NCI-H82 (cell line): ENCODE measurements at regions not wholly inside any gene's neighbourhood (a gene's known extent, or its start where the extent isn't known, plus 50 kb on each side); places are given as distances from the start of the nearest gene placed in this dataset.

ENCODE experiments used
- DNase-seq: peaks from one replicate; lab custom pipeline; 2025; lab: John Stamatoyannopoulos, UW

DNA sequence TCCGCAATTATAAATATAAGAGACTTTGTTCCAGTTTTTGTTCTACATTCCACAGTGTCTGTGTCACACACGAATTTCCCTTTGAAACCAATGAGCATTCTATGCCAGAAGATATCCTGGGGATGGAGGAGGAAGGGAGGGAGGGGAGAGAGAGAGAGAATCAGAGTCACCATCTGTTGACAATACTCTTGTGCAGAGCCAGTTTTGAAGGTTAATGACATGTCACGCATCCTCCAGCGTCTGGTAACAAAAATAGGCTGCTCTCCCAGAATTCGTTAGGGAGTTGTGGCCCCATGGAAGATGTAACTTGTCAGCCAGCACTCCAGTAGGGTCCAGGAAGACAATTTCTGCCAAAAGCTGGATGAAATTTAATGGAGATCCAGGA lies 213.5 kb upstream of the KRR1 start:
- DNase-seq: peak; percentile 87

DNA sequence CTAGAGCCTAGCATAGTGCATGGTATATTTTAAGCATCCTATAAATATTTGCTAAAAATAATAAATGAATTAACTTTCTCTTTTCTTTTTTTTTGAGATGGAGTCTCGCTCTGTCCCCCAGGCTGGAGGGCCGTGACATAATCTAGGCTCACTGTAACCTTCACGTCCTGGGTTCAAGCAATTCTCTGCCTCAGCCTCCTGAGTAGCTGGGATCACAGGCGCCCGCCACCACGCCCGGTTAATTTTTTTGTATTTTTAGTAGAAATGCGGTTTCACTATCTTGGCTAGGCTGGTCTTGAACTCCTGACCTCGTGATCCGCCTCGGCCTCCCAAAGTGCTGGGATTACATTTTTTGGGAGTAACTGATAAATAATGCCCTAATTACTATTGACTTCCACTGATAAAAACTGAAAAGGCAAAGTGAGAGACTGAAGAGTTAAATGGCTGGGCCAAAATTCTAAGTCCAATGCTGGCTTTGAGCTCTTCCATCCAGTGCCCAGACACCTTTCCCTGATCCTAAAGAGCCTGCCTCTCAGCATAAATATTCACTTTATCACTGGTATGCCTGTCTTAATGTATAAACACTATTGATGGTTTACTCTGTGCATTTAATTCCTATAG lies 213.0 kb upstream of the KRR1 start:
- no peak for DNase-seq

DNA sequence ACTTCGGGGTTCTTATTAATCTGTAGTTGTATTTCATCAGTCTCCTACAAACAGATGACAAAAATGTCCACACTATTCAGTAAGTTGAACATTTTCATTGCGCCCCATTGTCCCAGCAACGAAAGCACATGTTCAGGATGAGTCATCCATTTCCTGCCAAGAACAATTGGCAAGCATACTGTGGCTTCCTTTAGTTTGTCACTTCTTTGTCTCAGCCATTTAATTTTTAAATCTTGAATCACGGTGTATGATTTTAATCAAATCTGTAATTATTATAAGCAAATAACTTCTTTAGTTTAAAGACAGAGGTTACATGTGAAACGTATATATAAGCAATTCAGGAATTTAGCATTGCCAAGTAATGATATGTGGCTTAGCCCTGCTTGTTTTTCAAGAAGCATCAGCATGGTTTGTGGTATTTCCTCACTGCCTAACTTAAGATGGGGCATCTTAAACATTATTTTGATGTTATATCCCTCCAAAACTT lies 211.3 kb upstream of the KRR1 start:
- DNase-seq: no peak

DNA sequence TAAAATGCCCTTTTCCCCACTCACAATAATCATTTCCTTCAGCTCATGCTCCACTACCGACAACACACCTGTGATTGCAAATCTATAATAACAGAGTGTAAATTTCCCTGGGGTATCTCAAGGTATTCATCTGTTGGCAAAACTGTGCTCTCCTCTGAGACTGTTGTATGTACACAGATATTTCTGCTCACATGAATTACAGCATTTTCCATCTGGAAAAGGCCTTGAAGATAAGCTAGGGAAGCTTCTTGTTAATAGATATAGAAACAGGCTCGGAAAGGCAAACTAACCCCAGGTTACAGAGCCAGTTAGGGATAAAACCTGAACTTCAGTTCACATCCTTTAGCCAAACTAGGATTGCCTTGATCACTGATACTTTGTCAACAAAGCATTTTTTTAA lies 210.4 kb upstream of the KRR1 start:
- DNase-seq: no peak

DNA sequence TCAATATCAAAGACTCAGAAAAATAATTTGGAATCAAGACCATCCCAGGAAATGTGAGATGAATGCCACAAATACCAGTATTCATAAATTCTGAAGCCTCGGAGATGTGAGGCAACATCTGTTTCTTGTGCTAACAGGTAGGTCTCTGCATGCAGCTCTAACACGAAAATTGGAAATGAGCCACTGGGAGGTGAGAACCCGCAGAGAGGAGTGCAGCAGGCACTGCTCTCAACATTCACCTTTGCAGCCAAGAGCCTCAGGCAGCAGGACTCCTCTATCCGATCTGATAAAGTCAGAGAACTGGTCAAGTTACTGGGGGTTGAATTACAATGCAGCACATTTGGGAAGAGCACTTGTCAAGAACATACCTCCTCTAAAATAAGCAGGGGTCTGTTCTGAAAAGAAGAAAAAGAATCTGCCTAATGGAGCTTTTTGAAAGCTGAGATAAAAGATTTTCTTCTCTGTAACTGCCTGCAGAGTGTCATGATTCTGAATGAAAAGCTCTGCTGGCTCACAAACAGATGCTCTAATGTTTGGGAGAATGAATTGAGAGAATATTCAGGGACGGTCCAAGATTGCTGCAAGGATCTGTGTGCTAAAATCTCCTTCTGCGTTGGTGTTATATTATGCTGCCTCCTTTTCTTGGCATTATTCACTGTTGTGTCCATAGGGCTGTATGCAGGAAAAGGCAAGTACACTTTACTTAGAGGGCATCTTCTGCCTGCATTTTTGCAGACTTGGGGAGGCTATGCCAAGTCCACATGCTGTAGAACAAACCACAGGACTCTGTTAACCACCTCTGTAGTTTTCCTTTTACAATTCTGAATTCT lies 209.6 kb upstream of the KRR1 start:
- DNase-seq: no peak

DNA sequence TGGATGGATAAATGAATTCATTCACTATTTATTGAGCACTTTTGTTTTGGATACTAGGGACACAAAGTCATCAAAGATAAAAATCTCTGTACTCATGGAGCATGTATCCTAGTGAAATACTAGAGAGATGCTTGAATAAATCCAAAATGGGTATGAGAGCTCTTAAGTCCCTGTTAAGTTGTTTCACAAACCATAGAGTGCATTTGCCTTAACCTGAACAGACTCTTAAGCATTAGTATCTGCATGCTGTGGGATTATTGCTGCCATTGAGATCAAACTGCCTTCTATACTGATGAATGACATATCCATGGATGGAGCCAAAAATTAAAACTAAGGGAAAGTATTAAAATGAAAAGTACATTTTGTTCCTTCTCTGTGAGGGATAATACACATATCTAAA lies 206.5 kb upstream of the KRR1 start:
- no peak for DNase-seq

DNA sequence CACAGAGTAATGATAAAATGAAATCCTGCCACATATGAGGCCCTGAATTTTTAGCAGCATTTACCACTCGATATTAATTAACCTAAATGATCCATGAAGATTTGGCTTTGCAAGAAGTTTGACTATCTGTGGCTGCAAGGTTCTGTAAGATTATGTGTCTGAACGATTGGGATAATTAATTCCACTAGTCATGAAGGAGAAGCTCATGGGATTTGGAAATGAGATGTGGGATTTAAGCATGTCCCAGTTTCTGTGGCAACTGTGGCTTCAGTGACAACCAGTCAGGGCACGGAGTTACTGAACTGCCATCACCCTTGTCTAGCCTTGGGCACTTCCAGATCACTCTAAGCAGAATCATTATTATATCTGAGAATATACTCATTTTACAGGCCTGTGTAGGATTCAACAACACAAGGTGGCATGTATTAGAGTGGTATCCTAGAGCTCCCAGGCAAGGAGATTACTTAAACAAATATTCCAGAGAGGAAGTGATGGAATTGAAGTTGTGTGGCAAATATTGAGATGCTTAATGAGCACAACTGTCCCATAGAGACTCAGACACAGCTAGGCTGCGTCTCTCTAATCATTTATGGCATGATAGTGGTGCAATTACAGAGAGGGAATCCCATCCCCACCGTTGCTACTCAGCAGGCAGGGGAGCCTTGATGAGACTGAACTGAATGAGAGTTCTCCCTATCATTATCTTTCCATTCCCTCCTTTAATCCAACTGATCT lies 205.0 kb upstream of the KRR1 start:
- no peak for DNase-seq

DNA sequence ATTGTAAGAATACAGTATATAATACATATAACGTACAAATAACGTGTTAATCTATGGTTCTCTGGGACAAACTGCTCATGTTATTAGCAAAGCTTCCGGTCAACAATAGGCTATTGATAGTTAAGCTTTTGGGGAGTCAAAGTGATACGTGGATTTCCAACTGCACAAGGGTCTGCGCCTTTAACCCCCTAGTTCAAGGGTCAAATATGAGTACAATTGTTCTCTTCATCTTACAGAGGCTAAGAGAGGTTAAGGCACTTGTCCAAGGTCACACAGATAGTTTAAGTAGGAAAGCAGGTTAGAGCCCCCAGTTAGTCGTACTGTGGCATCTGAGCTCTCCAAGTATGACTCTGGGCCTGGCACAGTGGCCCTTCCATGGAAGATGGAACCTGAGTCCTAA lies 204.3 kb upstream of the KRR1 start:
- no peak for DNase-seq

DNA sequence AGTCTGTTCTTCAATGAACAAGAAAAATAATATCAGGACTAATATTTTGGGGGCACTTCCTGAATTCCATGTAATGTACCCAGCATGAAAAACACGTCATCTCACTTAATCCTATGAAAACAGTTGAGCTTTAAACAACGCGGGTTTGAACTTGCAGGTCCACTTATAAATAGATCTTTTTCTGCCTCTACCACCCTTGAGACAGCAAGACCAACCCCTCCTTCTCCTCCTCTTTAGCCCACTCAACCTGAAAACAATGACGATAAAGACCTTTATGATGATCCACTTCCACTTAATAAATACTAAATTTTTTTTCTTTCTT lies 203.9 kb upstream of the KRR1 start:
- DNase-seq: no peak

DNA sequence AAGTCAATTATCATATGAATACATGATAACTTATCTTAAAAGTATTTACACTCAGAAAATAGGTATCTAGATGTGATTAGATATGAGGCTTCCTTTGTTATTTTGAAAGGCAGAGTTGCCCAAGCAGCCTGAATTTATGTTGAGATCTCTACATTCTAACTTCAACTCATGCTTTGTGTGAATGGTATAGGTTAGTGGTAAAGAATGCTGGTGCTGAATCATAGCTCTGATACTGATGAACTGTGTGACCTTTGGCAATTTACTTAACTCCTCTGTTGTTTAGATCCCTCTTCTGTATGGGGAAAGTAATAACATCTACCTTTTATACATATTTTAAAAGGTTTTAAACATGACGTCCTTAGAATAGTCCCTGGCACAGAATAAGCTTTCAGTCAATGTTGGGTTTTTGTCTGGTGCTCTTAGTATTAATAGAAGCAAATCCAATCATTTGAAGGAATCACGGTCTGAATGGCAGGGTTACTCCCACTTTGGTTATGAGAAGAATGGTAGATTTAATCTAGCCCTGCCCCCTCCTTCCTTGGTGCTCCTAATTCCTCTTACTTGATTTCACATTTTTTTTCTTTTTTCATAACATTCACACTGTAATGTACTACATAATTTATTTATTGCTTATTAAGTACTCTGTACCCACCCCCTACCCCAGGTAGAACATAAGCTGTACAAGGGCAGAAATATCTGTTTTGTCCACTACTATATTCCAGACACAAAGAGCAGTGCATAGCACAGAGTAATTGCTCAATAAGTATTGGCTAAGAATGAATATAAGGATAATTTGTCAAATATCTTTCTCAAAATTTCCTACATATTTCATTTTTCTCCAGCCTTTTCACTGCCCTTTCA lies 203.3 kb upstream of the KRR1 start:
- no peak for DNase-seq

DNA sequence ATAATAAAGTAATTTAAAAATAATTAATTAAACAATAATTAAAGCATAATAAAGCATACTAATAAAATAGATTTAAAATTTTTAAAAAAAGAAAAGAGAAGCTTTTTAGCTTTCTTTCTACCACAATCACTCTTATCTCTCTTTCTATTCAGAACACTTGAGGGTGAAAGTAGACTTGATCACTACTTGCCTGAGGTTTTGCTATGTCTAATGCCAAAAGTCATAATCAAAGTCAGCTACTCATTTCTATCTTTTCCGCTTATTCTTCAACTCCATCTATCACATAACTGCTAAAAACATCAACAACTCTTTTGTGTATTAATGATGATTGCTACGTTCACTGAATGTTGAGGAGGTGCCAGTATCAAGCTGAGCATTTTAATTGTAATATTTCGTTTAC lies 202.0 kb upstream of the KRR1 start:
- no peak for DNase-seq

DNA sequence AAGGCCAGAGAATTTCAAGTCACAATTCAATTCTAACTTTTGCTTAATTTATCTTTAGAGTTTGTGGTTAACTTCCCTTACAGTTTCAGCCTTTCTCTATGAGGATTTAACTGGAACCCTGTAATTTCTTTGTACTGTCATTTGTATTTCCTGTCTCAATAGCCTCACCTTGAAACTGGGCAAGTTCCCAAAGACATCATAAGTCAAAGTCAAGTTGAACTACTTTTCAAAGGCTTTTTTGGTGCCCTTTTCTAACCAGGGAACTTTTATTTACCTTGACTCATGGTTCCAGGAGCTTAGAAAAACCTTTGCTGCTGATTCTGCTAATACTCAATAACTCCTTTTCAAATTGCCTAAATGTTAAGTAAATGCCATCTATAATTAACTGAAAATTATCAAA lies 200.8 kb upstream of the KRR1 start:
- no peak for DNase-seq

DNA sequence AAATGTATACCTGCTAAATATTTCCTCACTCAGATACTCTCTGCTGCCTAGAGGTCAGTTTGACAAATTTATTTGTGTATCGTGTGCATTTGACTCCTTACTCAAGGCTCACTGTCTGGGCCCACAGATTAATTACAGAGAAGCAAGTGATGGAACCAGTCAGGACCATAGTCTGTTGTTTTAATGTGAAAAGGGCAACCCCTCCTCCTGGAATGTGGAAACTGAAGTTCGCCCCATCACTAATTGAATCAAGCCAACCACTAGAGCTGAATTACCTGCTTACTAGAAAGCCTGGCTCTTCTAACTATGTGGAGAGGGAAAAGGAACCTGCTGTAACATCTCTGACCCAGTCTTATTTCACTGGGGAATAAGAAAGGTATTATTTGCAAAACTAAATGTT lies 199.9 kb upstream of the KRR1 start:
- DNase-seq: no peak

DNA sequence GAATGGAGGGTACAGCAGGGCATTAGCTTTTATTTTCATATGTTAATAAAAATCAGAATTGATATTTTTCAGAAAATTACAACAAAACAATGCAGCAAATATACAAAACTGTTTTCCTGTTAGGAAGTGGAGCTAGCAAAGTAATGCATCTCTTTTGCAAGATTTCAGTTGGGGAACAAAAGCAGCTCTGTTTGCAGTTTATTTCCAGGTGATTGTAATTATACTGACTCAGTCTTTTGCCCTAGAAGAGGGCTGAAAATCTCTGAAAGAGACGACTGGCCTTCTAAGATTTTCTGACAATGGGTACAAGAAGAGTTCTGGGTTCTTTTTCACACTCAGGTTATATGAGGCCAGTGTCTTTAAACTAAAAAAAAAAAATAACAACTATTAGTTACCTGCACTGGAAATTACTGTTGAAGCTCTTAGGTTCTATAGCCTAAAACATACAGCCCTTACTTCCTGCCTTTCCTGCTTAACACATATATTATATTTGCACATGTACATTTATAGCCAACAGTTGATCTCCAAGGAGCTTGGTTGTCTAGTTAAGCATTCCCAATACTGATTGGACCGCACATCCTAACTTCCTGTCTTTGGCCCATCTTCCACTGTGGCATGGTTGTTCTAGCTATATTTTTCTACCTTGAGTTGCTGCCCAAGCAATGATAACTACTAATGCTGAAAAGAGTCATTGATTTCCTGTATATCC lies 199.1 kb upstream of the KRR1 start:
- no peak for DNase-seq

DNA sequence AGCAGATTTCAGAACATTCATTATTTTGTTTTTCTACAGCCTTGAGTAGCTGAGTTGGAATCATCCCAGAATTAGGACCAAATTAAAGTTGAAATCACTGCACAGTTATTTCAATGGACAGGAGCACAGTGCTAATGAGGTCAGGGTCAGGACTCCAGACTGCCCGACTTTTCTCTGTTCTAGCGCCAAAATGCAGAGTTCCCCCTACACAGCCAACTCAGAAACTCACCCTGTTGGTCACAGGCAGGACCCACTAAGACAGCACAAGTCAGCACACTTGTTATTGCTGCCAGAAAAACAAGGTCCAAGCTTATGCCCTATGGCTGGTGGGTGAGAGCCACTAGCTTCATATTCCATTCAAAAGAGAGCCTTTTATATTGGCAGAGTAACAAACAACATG lies 198.1 kb upstream of the KRR1 start:
- no peak for DNase-seq

DNA sequence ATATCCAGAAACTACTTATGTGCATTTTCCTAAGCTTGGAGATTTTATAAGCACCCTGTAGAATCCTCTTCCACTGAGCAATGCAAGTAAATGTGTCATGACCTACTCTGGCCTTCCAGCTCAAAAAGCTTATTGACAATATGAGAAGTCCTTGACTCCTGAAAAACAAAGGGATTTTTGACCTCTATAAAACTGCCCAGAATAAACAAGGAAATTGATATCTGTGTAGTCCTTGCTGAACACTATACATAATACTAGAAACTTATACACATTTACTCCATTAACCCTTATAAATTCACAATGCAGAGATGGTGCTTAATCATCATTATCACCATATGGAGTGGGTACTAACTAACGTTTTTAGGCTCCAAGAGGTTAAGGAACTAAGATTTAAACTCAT lies 197.4 kb upstream of the KRR1 start:
- DNase-seq: no peak

DNA sequence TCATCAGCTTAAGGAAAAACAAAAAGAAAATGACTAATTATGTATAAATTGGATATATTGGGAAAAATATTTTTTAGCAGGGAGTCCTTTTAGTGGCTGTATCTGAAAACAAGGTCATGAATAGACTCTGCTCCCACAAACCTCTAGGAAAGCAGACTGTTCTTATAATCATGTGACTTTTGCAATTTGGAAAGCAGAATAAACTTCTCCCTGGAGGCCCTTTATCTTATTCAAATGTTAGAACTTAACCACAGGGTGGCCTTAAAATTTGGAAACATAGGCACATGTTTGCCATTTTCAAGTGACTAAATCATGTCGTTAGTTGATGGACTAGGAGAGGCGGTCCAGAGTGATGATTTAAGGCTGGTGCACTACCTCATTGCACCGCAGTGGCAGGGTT lies 196.6 kb upstream of the KRR1 start:
- no peak for DNase-seq

DNA sequence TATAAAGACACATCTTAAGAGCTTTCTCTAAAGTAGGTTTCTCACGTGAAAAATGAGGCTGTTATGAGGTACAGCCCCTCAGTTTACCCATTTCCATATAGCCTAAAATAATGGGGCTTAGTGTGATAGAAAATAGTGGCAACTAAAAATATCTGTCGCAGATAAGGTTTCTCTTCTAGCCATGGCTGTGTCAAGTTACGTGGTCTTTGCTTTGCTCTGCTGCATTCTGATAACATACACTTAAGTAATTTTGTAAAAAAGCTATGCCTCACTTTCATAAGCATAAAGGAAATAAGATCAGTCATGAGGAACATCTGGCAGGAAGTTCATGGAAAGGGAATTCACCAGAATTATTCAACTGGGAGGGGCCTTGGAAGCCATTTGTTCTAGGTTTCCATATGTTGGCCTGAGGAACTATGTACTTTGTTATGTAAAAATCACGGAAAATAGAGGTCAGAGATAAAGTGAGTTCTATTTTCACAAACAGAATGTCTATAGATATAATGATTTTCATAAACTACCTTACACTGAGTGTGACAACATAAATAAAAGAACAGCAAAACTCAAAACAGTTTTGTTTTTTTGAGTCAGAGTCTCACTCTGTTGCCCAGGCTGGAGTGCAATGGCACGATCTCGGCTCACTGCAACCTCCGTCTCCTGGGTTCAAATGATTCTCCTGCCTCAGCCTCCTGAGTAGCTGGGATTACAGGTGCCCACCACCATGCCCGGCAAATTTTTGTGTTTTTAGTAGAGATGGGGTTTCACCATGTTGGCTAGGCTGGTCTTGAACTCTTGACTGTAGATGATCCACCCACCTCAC lies 195.6 kb upstream of the KRR1 start:
- no peak for DNase-seq

DNA sequence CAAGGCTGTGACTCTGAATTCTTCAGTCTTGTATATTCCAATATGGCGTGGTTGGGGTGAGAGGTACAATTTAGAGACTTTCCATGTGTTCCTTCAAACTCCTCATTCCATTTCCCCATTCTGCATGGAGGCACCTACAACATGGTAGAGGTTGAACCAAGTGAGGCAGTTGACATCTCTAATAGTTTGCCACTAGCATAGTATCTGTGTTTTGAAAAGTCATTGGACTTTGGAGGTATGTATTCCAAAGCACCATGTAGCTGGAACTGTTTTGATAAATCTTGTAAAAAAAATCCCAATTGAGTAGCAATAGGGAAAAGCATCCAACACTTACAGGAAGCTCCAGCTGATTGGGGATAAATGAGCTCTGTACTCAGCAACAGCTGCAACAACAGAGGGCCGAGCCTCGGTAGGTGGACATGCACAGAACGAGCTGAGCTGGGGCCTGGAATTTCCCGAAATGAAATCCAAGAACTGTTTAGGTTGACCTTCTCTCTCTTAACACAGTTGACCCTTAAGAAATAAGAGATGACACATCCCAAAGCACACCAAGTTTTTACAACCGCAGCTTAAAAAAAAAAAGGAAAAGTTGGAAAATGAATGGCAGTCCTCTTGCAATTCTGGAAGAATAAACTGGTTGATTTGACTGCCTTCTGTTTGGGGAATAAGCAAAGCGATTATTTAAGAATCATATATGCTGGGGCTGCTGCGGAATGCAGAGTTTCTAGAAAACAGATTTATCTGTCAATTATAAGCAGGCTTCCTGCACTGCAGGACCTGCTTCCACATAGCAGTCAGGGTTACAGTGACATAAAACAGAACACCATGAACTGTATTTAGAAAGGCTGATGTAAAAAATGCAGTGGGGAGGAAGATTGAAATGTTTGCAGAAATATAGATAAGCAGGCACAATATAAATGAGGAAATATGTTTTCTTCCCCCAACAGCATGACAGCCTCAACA lies 194.6 kb upstream of the KRR1 start:
- DNase-seq: no peak

DNA sequence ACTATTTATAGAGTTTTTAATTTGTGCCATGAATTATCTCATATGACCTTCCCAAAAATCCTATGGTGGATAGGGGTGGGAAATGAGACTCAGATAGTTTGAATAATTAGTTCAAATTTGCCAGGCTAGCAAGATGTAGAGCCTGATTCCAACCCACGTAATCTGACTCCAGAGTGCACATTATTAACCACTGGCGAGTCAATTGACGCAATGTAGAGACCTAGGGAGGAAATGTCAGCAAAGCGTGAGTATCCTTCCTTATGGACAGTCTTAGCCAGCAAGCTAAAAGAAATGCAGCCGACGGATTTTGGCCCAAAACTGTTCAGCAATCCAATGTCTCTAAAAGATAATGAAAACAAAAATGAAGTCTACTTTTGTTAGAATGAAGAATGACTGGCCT lies 193.3 kb upstream of the KRR1 start:
- DNase-seq: no peak
